ENCODE measurements at regions not wholly inside any gene's neighbourhood (a gene's known extent, or its start where the extent isn't known, plus 50 kb on each side); places are given as distances from the start of the nearest gene placed in this dataset.

GRCh38 chr3:26082911-26083310 lies 293.0 kb downstream of the OXSM start (continued):
- TF ChIP-seq, protein P1, sequence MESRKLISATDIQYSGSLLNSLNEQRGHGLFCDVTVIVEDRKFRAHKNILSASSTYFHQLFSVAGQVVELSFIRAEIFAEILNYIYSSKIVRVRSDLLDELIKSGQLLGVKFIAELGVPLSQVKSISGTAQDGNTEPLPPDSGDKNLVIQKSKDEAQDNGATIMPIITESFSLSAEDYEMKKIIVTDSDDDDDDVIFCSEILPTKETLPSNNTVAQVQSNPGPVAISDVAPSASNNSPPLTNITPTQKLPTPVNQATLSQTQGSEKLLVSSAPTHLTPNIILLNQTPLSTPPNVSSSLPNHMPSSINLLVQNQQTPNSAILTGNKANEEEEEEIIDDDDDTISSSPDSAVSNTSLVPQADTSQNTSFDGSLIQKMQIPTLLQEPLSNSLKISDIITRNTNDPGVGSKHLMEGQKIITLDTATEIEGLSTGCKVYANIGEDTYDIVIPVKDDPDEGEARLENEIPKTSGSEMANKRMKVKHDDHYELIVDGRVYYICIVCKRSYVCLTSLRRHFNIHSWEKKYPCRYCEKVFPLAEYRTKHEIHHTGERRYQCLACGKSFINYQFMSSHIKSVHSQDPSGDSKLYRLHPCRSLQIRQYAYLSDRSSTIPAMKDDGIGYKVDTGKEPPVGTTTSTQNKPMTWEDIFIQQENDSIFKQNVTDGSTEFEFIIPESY (IDR thresholded peaks at IDR 0.05; ENCODE audit: borderline replicate concordance, low read depth) = no peak
- TF ChIP-seq SMC3 (IDR thresholded peaks at IDR 0.05; ENCODE audit: low read depth, low read length) (no peak), JUND (IDR thresholded peaks at IDR 0.05) (no peak), NFIC (IDR thresholded peaks at IDR 0.05; ENCODE audit: borderline replicate concordance) (no peak), TCF12 (IDR thresholded peaks at IDR 0.05) (no peak)

- Histone ChIP-seq H3K9me2 (no peaks in the 10 kb centered on the region), H3K27me3 (ENCODE audit: insufficient read depth) (no peaks in the 10 kb centered on the region)
- POLR2A ChIA-PET = no interaction called here
These were observed 294.7 kb downstream of the OXSM start for GRCh38 chr3:26084629-26085028.

More at GRCh38 chr3:26084629-26085028, 294.7 kb downstream of the OXSM start:
- CTCF ChIA-PET = no interaction called here
- H3K36me3 ChIP-seq (replicated peaks in 1 of 2; ENCODE audit: control insufficient read depth in 1 of 2, insufficient read depth in 2 of 2, low read length in 1 of 2) = no peaks in the 10 kb centered on the region
- H3F3A ChIP-seq (replicated peaks; ENCODE audit: insufficient read depth) = no peaks in the 10 kb centered on the region
- DNase-seq = no peak
- H3K9me3 ChIP-seq = no peaks in the 10 kb centered on the region
- no peaks in the 10 kb centered on the region for H4K20me1 ChIP-seq (ENCODE audit: insufficient read depth)
- H3K9ac ChIP-seq = no peak overlapping the region
- no peak overlapping the region for H2AFZ ChIP-seq (ENCODE audit: low read depth)
- TF ChIP-seq IRF3 (IDR thresholded peaks at IDR 0.05; ENCODE audit: low read depth, low read length) (no peak), TCF12 (IDR thresholded peaks at IDR 0.05) (no peak), MEF2A (IDR thresholded peaks at IDR 0.05; ENCODE audit: borderline replicate concordance, low read depth) (no peak), TAF1 (IDR thresholded peaks at IDR 0.05; ENCODE audit: borderline replicate concordance, low read depth, low read length) (no peak), FOSL2 (IDR thresholded peaks at IDR 0.05; ENCODE audit: borderline replicate concordance, low read depth) (no peak), YY1 (IDR thresholded peaks at IDR 0.05; ENCODE audit: low read depth) (no peak), NRF1 (IDR thresholded peaks at IDR 0.05; ENCODE audit: low read depth, low read length) (no peak), CTCF (IDR thresholded peaks at IDR 0.05) (no peak)
- TF ChIP-seq, protein P2, sequence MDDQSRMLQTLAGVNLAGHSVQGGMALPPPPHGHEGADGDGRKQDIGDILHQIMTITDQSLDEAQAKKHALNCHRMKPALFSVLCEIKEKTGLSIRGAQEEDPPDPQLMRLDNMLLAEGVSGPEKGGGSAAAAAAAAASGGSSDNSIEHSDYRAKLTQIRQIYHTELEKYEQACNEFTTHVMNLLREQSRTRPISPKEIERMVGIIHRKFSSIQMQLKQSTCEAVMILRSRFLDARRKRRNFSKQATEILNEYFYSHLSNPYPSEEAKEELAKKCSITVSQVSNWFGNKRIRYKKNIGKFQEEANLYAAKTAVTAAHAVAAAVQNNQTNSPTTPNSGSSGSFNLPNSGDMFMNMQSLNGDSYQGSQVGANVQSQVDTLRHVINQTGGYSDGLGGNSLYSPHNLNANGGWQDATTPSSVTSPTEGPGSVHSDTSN (IDR thresholded peaks at IDR 0.05) = no peak
- WGBS (ENCODE audit: low lambda C conversion rate) = 16% methylated on average over 2 of the region's 2 CpGs
- H3K4me3 ChIP-seq (ENCODE audit: low read depth in 2 of 2, low read length in 1 of 2) = no peak overlapping the region
- H3K4me2 ChIP-seq = no peak overlapping the region
- H3K27ac ChIP-seq (ENCODE audit: low read depth in 2 of 2, low read length in 1 of 2) = no peak overlapping the region
- H3K4me1 ChIP-seq (ENCODE audit: control insufficient read depth in 1 of 2, insufficient read depth in 2 of 2, low read depth in 1 of 2, low read length in 1 of 2) = no peaks in the 10 kb centered on the region
- no peaks in the 10 kb centered on the region for H3K79me2 ChIP-seq (ENCODE audit: insufficient read depth)

Data from SK-N-SH (cell line).